22Rv1 (cell line): ENCODE measurements at regions not wholly inside any gene's neighbourhood (a gene's known extent, or its start where the extent isn't known, plus 50 kb on each side); places are given as distances from the start of the nearest gene placed in this dataset.

Experiments
- ZFX ChIP-seq: fragments of 450-650 bp; IDR thresholded peaks from 2 replicates; pipeline ENCODE4 v1.6.1; 2017; ENCODE audit warnings: antibody characterized with exemption, borderline replicate concordance
- TF ChIP-seq, protein P1 (sequence below): fragments of 450-650 bp; IDR thresholded peaks from 2 replicates; pipeline ENCODE4 v1.5.1; 2017; ENCODE audit warnings: mild to moderate bottlenecking

DNA sequence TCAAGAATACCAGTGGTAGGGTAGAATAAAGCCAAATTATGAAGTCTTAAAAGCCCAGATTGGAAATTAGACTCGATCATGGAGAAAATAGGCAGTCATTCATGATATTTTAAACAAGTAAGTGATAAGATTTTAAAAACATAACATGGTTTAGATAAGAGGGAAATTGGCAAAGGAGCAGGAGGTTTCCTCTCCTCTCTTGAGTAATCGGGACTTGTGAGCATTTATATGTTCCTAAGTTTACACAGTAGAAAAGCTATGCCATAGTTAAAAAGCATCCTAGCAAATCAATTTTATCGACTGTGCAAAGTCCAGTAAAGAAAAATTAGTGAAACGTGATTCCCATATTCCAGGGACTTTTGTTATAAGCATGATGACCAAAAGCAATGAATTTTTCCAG is 313.2 kb downstream of the AHR start:
- TF ChIP-seq, protein P1, sequence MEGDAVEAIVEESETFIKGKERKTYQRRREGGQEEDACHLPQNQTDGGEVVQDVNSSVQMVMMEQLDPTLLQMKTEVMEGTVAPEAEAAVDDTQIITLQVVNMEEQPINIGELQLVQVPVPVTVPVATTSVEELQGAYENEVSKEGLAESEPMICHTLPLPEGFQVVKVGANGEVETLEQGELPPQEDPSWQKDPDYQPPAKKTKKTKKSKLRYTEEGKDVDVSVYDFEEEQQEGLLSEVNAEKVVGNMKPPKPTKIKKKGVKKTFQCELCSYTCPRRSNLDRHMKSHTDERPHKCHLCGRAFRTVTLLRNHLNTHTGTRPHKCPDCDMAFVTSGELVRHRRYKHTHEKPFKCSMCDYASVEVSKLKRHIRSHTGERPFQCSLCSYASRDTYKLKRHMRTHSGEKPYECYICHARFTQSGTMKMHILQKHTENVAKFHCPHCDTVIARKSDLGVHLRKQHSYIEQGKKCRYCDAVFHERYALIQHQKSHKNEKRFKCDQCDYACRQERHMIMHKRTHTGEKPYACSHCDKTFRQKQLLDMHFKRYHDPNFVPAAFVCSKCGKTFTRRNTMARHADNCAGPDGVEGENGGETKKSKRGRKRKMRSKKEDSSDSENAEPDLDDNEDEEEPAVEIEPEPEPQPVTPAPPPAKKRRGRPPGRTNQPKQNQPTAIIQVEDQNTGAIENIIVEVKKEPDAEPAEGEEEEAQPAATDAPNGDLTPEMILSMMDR = no peak
- TF ChIP-seq ZFX = no peak
